RWPE2 (cell line): ENCODE measurements at regions not wholly inside any gene's neighbourhood (a gene's known extent, or its start where the extent isn't known, plus 50 kb on each side); places are given as distances from the start of the nearest gene placed in this dataset.
"Not testable (repeated sequence)": the region's sequence is repeated elsewhere in the genome, so short reads cannot be mapped to it uniquely, and the experiment has no call there.

ENCODE experiments used
- ATAC-seq: fragments of 200-7000 bp; cut with Tn5 transposase; 3 replicates; pipeline ENCODE4 v1.9.1; 2021; ENCODE audit warnings: low read depth
- DNase-seq: peaks from one replicate; pipeline ENCODE4 v3.0.0-alpha.2; 2020; ENCODE audit warnings: low spot score
- H3K27ac ChIP-seq: fragments of 450-650 bp; 2 replicates; pipeline ENCODE4 v1.5.1; 2017; ENCODE audit warnings: mild to moderate bottlenecking; ENCODE audit not compliant: poor library complexity, severe bottlenecking
- H3K27me3 ChIP-seq: fragments of 250-450 bp; sonication (Bioruptor Pico); 2 replicates; pipeline ENCODE4 v1.5.1; 2021; ENCODE audit warnings: mild to moderate bottlenecking, moderate library complexity; ENCODE audit not compliant: insufficient read depth, poor library complexity, severe bottlenecking
- H3K36me3 ChIP-seq: fragments of 250-450 bp; sonication (Bioruptor Pico); 2 replicates; pipeline ENCODE4 v1.5.1; 2020; ENCODE audit warnings: low read depth, mild to moderate bottlenecking, moderate library complexity
- H3K4me1 ChIP-seq: fragments of 250-450 bp; sonication (Bioruptor Pico); 2 replicates; pipeline ENCODE4 v1.5.1; 2021; ENCODE audit warnings: mild to moderate bottlenecking, moderate library complexity; ENCODE audit not compliant: insufficient read depth, poor library complexity, severe bottlenecking
- H3K4me3 ChIP-seq: fragments of 250-450 bp; sonication (Bioruptor Pico); 2 replicates; pipeline ENCODE4 v1.5.1; 2021; ENCODE audit warnings: mild to moderate bottlenecking, moderate library complexity; ENCODE audit not compliant: severe bottlenecking
- H3K9me3 ChIP-seq: fragments of 250-450 bp; sonication (Bioruptor Pico); 2 replicates; pipeline ENCODE4 v1.5.1; 2021; ENCODE audit warnings: mild to moderate bottlenecking, moderate library complexity; ENCODE audit not compliant: severe bottlenecking
- TF ChIP-seq, protein P1 (sequence below): fragments of 450-650 bp; IDR thresholded peaks from one replicate; pipeline ENCODE4 v1.5.1; 2017; ENCODE audit warnings: mild to moderate bottlenecking, moderate library complexity; ENCODE audit not compliant: poor library complexity, severe bottlenecking

- Histone ChIP-seq H3K4me3 (no peak overlapping the region), H3K9me3 (no peaks in the 10 kb centered on the region), H3K27ac (no peak overlapping the region), H3K27me3 (no peaks in the 10 kb centered on the region), H3K4me1 (no peaks in the 10 kb centered on the region), H3K36me3 (no peaks in the 10 kb centered on the region)
- TF ChIP-seq, protein P1, sequence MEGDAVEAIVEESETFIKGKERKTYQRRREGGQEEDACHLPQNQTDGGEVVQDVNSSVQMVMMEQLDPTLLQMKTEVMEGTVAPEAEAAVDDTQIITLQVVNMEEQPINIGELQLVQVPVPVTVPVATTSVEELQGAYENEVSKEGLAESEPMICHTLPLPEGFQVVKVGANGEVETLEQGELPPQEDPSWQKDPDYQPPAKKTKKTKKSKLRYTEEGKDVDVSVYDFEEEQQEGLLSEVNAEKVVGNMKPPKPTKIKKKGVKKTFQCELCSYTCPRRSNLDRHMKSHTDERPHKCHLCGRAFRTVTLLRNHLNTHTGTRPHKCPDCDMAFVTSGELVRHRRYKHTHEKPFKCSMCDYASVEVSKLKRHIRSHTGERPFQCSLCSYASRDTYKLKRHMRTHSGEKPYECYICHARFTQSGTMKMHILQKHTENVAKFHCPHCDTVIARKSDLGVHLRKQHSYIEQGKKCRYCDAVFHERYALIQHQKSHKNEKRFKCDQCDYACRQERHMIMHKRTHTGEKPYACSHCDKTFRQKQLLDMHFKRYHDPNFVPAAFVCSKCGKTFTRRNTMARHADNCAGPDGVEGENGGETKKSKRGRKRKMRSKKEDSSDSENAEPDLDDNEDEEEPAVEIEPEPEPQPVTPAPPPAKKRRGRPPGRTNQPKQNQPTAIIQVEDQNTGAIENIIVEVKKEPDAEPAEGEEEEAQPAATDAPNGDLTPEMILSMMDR: no peak
- ATAC-seq (no peak), DNase-seq (no peak)
Observed at GRCh38 chr12:95358111-95359083, 115.6 kb upstream of the METAP2 start.

GRCh38 chr12:95365912-95366311 is 108.0 kb upstream of the METAP2 start:
- H3K9me3 ChIP-seq: no peaks in the 10 kb centered on the region
- H3K4me3 ChIP-seq: no peak overlapping the region
- H3K36me3 ChIP-seq: no peaks in the 10 kb centered on the region
- DNase-seq (no peak), ATAC-seq (no peak)
- no peaks in the 10 kb centered on the region for H3K4me1 ChIP-seq
- H3K27ac ChIP-seq: no peak overlapping the region
- TF ChIP-seq, protein P1: no peak
- no peaks in the 10 kb centered on the region for H3K27me3 ChIP-seq

- ATAC-seq (no peak), DNase-seq (no peak)
- no peaks in the 10 kb centered on the region for H3K27me3 ChIP-seq
- no peaks in the 10 kb centered on the region for H3K4me1 ChIP-seq
- H3K27ac ChIP-seq: no peak overlapping the region
- TF ChIP-seq, protein P1: no peak
- no peaks in the 10 kb centered on the region for H3K9me3 ChIP-seq
- no peaks in the 10 kb centered on the region for H3K36me3 ChIP-seq
- H3K4me3 ChIP-seq: no peak overlapping the region
Observed at GRCh38 chr12:95368931-95369330, 105.0 kb upstream of the METAP2 start.

GRCh38 chr12:95371571-95371970 is 102.4 kb upstream of the METAP2 start:
- H3K27ac ChIP-seq: no peak overlapping the region
- H3K36me3 ChIP-seq: no peaks in the 10 kb centered on the region
- TF ChIP-seq, protein P1: no peak
- no peaks in the 10 kb centered on the region for H3K4me1 ChIP-seq
- no peak for ATAC-seq
- H3K27me3 ChIP-seq: no peaks in the 10 kb centered on the region
- H3K4me3 ChIP-seq: no peak overlapping the region
- no peaks in the 10 kb centered on the region for H3K9me3 ChIP-seq
- no peak for DNase-seq

GRCh38 chr12:95379481-95379880 is 94.5 kb upstream of the METAP2 start:
- not testable (repeated sequence) for H3K4me1 ChIP-seq, H3K36me3 ChIP-seq, H3K27me3 ChIP-seq, H3K4me3 ChIP-seq, DNase-seq, H3K27ac ChIP-seq, ATAC-seq, H3K9me3 ChIP-seq

- ATAC-seq, H3K27me3 ChIP-seq: not testable (repeated sequence)
Observed at GRCh38 chr12:95380334-95380733, 93.6 kb upstream of the METAP2 start.

More at GRCh38 chr12:95380334-95380733, 93.6 kb upstream of the METAP2 start:
- DNase-seq, H3K9me3 ChIP-seq, H3K36me3 ChIP-seq, H3K4me3 ChIP-seq, H3K4me1 ChIP-seq, H3K27ac ChIP-seq: not testable (repeated sequence)
